CD14-positive monocyte (primary cell): ENCODE measurements at regions not wholly inside any gene's neighbourhood (a gene's known extent, or its start where the extent isn't known, plus 50 kb on each side); places are given as distances from the start of the nearest gene placed in this dataset.
A peak's percentile ranks its signal among the peaks of the same experiment; 100 is the strongest.

ENCODE experiments used
- DNase-seq, 3 donors: peaks; one replicate each; pipeline ENCODE4 v3.0.0-alpha.2; 2011 to 2022
- H2AFZ ChIP-seq: 2 replicates; pipeline ENCODE4 v1.6.0; 2012; ENCODE audit warnings: mild to moderate bottlenecking, low read depth, low read length, inconsistent platforms; ENCODE audit not compliant: insufficient read depth, poor library complexity, severe bottlenecking
- H3K27ac ChIP-seq, 2 donors: 1 replicate in 1 of 2; 2 replicates in 1 of 2; pipeline ENCODE4 v1.5.1; 2012 to 2013; ENCODE audit warnings: low read length in 2 of 2, control low read depth in 1 of 2, inconsistent platforms in 1 of 2, low read depth in 1 of 2, mild to moderate bottlenecking in 1 of 2
- H3K27me3 ChIP-seq, 2 donors: one replicate each; pipeline versions ENCODE4 v1.6.0 to v1.6.1; 2011 to 2013; ENCODE audit warnings: low read length in 2 of 2; ENCODE audit not compliant: control insufficient read depth in 2 of 2, insufficient read depth in 2 of 2
- H3K36me3 ChIP-seq, 2 donors: replicated peaks in 1 of 2; 1 replicate in 1 of 2; 2 replicates in 1 of 2; pipeline versions ENCODE4 v1.5.1 to v1.6.1; 2012 to 2013; ENCODE audit warnings: low read length in 2 of 2, control low read depth in 1 of 2, inconsistent platforms in 1 of 2, mild to moderate bottlenecking in 1 of 2; ENCODE audit not compliant: insufficient read depth in 2 of 2, control insufficient read depth in 1 of 2
- H3K4me1 ChIP-seq, 2 donors: 1 replicate in 1 of 2; 2 replicates in 1 of 2; pipeline versions ENCODE4 v1.5.1 to v1.6.1; 2012 to 2013; ENCODE audit warnings: low read length in 2 of 2, control low read depth in 1 of 2, inconsistent platforms in 1 of 2, mild to moderate bottlenecking in 1 of 2, moderate library complexity in 1 of 2; ENCODE audit not compliant: insufficient read depth in 2 of 2, control insufficient read depth in 1 of 2
- H3K4me2 ChIP-seq: replicated peaks from 2 replicates; pipeline ENCODE3; 2012; ENCODE audit warnings: low read length, moderate library complexity, mild to moderate bottlenecking; ENCODE audit not compliant: poor library complexity, severe bottlenecking; ENCODE audit errors: extremely low read depth
- H3K4me3 ChIP-seq, 3 experiments: fragments of 200-600 bp in 1 of 3; sonication (generic) in 1 of 3; replicated peaks in 1 of 3; 1 replicate in 2 of 3; 2 replicates in 1 of 3; pipeline ENCODE4 v1.5.1; 2011 to 2013; ENCODE audit warnings: low read length in 3 of 3, mild to moderate bottlenecking in 3 of 3, control low read depth in 2 of 3, low read depth in 2 of 3, inconsistent platforms in 1 of 3, moderate library complexity in 1 of 3
- H3K79me2 ChIP-seq: 2 replicates; pipeline ENCODE4 v1.6.0; 2012; ENCODE audit warnings: mild to moderate bottlenecking, control low read depth, inconsistent platforms, low read length, moderate library complexity; ENCODE audit not compliant: insufficient read depth
- H3K9ac ChIP-seq: 2 replicates; pipeline ENCODE4 v1.6.0; 2017; ENCODE audit warnings: low read length, mild to moderate bottlenecking; ENCODE audit not compliant: insufficient read depth, poor library complexity, severe bottlenecking
- H3K9me3 ChIP-seq, 2 donors: replicated peaks in 1 of 2; 1 replicate in 1 of 2; 2 replicates in 1 of 2; pipeline versions ENCODE4 v1.5.1 to v1.6.1; 2012 to 2013; ENCODE audit warnings: low read length in 2 of 2, control low read depth in 1 of 2; ENCODE audit not compliant: control insufficient read depth in 1 of 2, insufficient read depth in 1 of 2
- H4K20me1 ChIP-seq: 2 replicates; pipeline ENCODE4 v1.6.0; 2012; ENCODE audit warnings: mild to moderate bottlenecking, low read length, control low read depth, moderate library complexity; ENCODE audit not compliant: insufficient read depth
- H3K27ac Mint-ChIP-seq, 7 donors: one replicate each; pipeline ENCODE4 v1.8.0; 2020; ENCODE audit warnings: mild to moderate bottlenecking in 7 of 7, mixed read lengths in 7 of 7, moderate library complexity in 6 of 7, inconsistent platforms in 2 of 7
- H3K27me3 Mint-ChIP-seq, 3 donors: one replicate each; pipeline ENCODE4 v1.8.0; 2021 to 2022; ENCODE audit warnings: low read depth in 3 of 3, mild to moderate bottlenecking in 3 of 3, mixed read lengths in 3 of 3, moderate library complexity in 3 of 3, inconsistent platforms in 1 of 3
- H3K36me3 Mint-ChIP-seq, 2 donors: one replicate each; pipeline ENCODE4 v1.8.0; 2020; ENCODE audit warnings: mixed read lengths in 2 of 2, inconsistent platforms in 1 of 2, mild to moderate bottlenecking in 1 of 2
- H3K4me1 Mint-ChIP-seq: one replicate; pipeline ENCODE4 v1.8.0; 2020; ENCODE audit warnings: mild to moderate bottlenecking, mixed read lengths
- H3K4me3 Mint-ChIP-seq, 2 donors: one replicate each; pipeline ENCODE4 v1.8.0; 2020; ENCODE audit warnings: mild to moderate bottlenecking in 2 of 2, mixed read lengths in 2 of 2, moderate library complexity in 1 of 2
- H3K9me3 Mint-ChIP-seq, 7 donors: one replicate each; pipeline ENCODE4 v1.8.0; 2020 to 2022; ENCODE audit warnings: mixed read lengths in 7 of 7, mild to moderate bottlenecking in 6 of 7, moderate library complexity in 6 of 7, inconsistent platforms in 2 of 7
- WGBS: methylation state at CpG from one replicate; pipeline ENCODE4 v1.1.5; 2013; ENCODE audit warnings: missing lambda C conversion rate; ENCODE audit not compliant: insufficient coverage; 5-methylcytosine and 5-hydroxymethylcytosine counted together
- intact Hi-C, 2 donors: fragments of 100-400 bp; cut with micrococcal nuclease; formaldehyde crosslinking; loops; one replicate each; pipeline versions ENCODE4 v1.15.0 to v1.15.1; 2023
- TF ChIP-seq, protein P1 (sequence below): fragments of 200-600 bp; IDR thresholded peaks from one replicate; pipeline ENCODE4 v1.8.0; 2022; ENCODE audit warnings: antibody characterized with exemption, mild to moderate bottlenecking

DNA sequence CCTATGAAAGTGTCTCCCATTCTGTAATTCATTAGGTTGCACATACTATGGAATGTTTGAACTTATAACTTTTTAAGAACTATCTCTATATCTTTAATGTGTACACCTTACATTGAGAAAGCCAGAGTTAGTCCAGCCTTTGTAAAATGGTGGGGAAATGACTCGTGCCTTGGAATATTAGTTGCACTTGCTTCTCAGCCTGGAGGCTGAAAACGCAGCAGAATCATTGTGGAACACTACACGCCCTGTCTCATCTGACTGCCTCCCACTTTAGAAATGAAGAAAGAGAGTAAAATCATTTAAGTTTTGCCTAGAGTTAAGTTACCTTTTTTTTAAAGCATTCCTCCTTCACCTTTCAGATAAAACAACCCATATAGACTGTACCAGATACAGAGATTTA lies 90.7 kb upstream of the WSB1 start:
- TF ChIP-seq, protein P1, sequence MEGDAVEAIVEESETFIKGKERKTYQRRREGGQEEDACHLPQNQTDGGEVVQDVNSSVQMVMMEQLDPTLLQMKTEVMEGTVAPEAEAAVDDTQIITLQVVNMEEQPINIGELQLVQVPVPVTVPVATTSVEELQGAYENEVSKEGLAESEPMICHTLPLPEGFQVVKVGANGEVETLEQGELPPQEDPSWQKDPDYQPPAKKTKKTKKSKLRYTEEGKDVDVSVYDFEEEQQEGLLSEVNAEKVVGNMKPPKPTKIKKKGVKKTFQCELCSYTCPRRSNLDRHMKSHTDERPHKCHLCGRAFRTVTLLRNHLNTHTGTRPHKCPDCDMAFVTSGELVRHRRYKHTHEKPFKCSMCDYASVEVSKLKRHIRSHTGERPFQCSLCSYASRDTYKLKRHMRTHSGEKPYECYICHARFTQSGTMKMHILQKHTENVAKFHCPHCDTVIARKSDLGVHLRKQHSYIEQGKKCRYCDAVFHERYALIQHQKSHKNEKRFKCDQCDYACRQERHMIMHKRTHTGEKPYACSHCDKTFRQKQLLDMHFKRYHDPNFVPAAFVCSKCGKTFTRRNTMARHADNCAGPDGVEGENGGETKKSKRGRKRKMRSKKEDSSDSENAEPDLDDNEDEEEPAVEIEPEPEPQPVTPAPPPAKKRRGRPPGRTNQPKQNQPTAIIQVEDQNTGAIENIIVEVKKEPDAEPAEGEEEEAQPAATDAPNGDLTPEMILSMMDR: no peak
- WGBS: no CpG with 5 or more reads among the region's 3 CpGs
- H3K4me1 ChIP-seq: peaks cover 16% of the 10 kb centered on the region in 2 donors
- intact Hi-C loops: no loop called here
- H3K27ac ChIP-seq: no peak overlapping the region
- H3K36me3 ChIP-seq: no peaks in the 10 kb centered on the region
- H2AFZ ChIP-seq: no peak overlapping the region
- H3K4me2 ChIP-seq: no peak overlapping the region
- no peak overlapping the region for H3K4me3 ChIP-seq
- H3K79me2 ChIP-seq: no peaks in the 10 kb centered on the region
- Mint-ChIP-seq H3K27me3 (peaks cover 0 to 5% (median 2%) of the 10 kb centered on the region in 3 donors), H3K9me3 (peaks cover 0 to 3% (median 0%) of the 10 kb centered on the region in 7 donors), H3K4me1 (peaks cover 21% of the 10 kb centered on the region), H3K27ac (no peak overlapping the region), H3K36me3 (no peaks in the 10 kb centered on the region), H3K4me3 (no peak overlapping the region)
- H3K9me3 ChIP-seq: no peaks in the 10 kb centered on the region
- H4K20me1 ChIP-seq: no peaks in the 10 kb centered on the region
- no peak overlapping the region for H3K9ac ChIP-seq
- no peak for DNase-seq
- no peaks in the 10 kb centered on the region for H3K27me3 ChIP-seq

DNA sequence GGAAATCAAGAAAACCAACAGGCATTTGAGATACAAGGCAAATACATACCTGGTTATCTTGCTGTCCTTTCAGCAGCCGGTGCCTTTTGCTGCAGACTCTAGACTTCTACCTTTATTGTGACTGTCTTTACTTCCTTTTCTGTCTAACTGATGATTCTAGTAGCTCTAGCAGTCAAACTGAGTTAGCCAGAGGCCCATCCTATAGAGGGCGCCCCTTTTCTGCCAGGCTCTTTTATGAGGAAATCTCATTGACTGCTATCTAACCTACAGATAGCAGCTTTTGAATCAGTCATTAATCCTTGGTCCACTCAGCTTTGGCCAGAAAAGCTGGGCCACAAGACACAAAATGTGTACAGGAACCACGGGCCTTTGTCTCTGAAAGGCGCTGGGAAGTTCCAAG lies 87.5 kb upstream of the WSB1 start:
- Mint-ChIP-seq H3K27ac (peak overlapping the region in 6 of 7 donors; percentile 25 to 89 (median 70)), H3K9me3 (peaks cover 0 to 5% (median 0%) of the 10 kb centered on the region in 7 donors), H3K4me1 (peaks cover 19% of the 10 kb centered on the region), H3K36me3 (no peaks in the 10 kb centered on the region), H3K4me3 (no peak overlapping the region), H3K27me3 (peaks cover 0 to 6% (median 0%) of the 10 kb centered on the region in 3 donors)
- H3K36me3 ChIP-seq: no peaks in the 10 kb centered on the region
- no peak overlapping the region for H3K9ac ChIP-seq
- peak in 2 of 3 donors; percentile 49 to 55 for DNase-seq
- H3K27ac ChIP-seq: peak overlapping the region in 1 of 2 donors; percentile 51
- no peaks in the 10 kb centered on the region for H3K79me2 ChIP-seq
- H3K9me3 ChIP-seq: no peaks in the 10 kb centered on the region
- intact Hi-C loops: loop anchor here in 1 of 2 donors (2.0 kb wide), 1 partner anchor 126 kb away; no protein-coding TSS in a partner anchor
- H2AFZ ChIP-seq: no peak overlapping the region
- peaks cover 16 to 19% of the 10 kb centered on the region in 2 donors for H3K4me1 ChIP-seq
- no peaks in the 10 kb centered on the region for H4K20me1 ChIP-seq
- 42% methylated on average over 4 of the region's 4 CpGs for WGBS
- H3K4me3 ChIP-seq: no peak overlapping the region
- TF ChIP-seq, protein P1: peak; percentile 46
- H3K27me3 ChIP-seq: no peaks in the 10 kb centered on the region
- H3K4me2 ChIP-seq: no peak overlapping the region
